ENCODE measurements at regions not wholly inside any gene's neighbourhood (a gene's known extent, or its start where the extent isn't known, plus 50 kb on each side); places are given as distances from the start of the nearest gene placed in this dataset.

DNA sequence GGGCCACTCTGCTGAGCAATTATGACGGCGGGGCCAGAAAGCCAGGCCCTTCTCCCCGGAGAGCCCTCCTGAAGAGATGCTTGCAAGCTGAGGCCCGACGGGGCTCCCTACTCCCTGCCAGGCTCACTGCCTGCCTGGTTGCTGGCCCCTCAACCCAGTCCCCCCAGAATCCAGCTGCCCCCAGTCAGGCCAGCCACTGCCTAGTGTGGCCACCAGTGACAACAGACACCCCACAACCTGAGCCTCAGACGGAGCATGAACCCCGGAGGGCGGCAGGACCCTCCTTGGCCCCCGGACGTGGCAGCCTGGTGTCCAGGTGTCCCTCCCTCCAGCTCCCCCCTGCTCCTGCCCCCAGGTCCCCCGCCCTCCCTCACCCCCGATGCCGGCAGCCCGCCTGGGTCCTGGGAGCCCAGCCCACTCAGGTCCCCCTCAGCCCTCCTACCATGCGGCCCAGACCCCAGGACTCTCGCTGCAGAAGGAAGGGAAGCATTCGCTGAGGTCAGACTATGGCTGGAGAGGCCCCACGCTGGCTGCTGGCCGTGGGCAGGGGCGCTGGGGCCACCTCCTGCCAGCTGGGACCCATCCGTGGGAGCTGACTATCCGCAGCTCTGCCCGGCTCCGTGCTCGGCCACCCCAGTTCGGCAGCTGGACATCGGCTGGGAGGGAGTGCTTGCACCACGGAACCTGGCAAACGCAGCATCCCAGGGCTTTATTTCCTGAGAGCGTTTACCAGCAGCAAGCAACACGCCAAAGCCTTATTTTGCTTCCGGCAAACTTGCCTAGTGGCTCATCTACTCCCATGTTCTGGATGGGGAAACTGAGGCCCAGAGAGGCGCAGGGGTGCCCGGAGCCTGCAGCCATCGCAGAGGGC is 89.8 kb downstream of the UNCX start:
- ChIA-PET CTCF (ENCODE audit: unreplicated experiment) (no interaction called here), POLR2A (no interaction called here)
- H3K9me3 ChIP-seq (ENCODE audit: low read length) = no peaks in the 10 kb centered on the region
- no peak overlapping the region for H2AFZ ChIP-seq (ENCODE audit: low read length)
- no TSS peak for BruUV-seq (replicated peaks)
- H4K20me1 ChIP-seq (ENCODE audit: insufficient read depth, low read length) = no peaks in the 10 kb centered on the region
- no peak overlapping the region for H3K4me2 ChIP-seq (ENCODE audit: low read length)
- no peaks in the 10 kb centered on the region for H3K36me3 ChIP-seq (ENCODE audit: insufficient read depth, low read length)
- no peaks in the 10 kb centered on the region for H3K4me1 ChIP-seq (ENCODE audit: insufficient read depth, low read length, poor library complexity, severe bottlenecking)
- intact Hi-C loops (cut with micrococcal nuclease; ENCODE audit: unreplicated experiment) = no loop called here
- H3K79me2 ChIP-seq (ENCODE audit: insufficient read depth, low read depth, low read length) = no peaks in the 10 kb centered on the region
- no peak overlapping the region for H3K27ac ChIP-seq (ENCODE audit: low read depth, low read length, poor library complexity, severe bottlenecking)
- TF ChIP-seq, protein P1, sequence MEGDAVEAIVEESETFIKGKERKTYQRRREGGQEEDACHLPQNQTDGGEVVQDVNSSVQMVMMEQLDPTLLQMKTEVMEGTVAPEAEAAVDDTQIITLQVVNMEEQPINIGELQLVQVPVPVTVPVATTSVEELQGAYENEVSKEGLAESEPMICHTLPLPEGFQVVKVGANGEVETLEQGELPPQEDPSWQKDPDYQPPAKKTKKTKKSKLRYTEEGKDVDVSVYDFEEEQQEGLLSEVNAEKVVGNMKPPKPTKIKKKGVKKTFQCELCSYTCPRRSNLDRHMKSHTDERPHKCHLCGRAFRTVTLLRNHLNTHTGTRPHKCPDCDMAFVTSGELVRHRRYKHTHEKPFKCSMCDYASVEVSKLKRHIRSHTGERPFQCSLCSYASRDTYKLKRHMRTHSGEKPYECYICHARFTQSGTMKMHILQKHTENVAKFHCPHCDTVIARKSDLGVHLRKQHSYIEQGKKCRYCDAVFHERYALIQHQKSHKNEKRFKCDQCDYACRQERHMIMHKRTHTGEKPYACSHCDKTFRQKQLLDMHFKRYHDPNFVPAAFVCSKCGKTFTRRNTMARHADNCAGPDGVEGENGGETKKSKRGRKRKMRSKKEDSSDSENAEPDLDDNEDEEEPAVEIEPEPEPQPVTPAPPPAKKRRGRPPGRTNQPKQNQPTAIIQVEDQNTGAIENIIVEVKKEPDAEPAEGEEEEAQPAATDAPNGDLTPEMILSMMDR (conservative IDR thresholded peaks at IDR 0.05; ENCODE audit: low read length) = no peak
- no peak for TF ChIP-seq EZH2phosphoT487 (IDR thresholded peaks at IDR 0.05; ENCODE audit: borderline replicate concordance, low read depth, low read length)
- no peak overlapping the region for H3K4me3 ChIP-seq (ENCODE audit: low read depth, low read length, poor library complexity, severe bottlenecking)
- H3K9me2 ChIP-seq (ENCODE audit: insufficient read depth, low read length) = no peaks in the 10 kb centered on the region
- no peak for DNase-seq (ENCODE audit: low spot score)

DNA sequence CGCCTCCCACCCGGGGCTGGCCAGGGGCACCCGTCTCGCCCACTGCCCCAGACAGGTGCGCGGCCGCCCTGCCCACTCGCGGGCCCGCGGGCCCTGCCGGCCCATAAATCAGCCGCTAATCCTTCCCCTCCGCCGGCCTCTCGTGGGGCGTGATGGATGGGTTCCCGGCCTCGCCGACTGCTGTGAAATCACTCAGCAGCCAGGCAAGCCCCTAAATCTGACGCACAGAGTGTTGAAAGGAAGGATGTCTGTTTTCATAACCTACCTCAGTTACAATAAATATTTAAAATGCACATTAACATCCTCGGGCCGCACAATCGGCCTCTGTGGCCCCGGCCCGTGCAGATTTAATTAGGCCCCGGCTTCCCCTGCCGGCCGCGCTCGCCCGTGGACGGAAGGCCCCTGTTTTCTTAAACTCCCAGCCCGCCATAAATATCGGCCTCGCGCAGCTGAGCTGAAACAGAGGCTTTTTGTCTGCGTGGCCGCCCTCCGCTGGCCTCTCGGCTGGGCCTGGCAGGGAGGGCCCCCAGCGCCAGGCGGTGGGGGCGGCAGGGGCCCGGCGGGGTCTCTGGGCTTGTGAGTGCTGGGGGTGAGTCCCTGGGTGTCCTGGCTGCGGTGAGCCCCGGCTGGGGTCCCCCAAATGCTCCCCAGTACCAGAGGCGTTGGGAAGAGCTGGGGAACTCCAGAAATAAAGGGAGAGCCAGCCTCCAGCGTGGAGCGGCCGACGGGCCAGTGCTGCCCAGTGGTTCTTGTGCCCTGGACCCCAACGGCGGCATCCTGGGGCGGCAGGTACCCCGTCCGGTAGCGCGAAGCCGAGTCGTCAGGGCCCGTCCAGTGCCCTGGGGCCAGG is 90.7 kb downstream of the UNCX start:
- no peaks in the 10 kb centered on the region for H3K36me3 ChIP-seq (ENCODE audit: insufficient read depth, low read length)
- no peak for DNase-seq (ENCODE audit: low spot score)
- H3K9me3 ChIP-seq (ENCODE audit: low read length) = no peaks in the 10 kb centered on the region
- no peak overlapping the region for H3K27ac ChIP-seq (ENCODE audit: low read depth, low read length, poor library complexity, severe bottlenecking)
- H3K79me2 ChIP-seq (ENCODE audit: insufficient read depth, low read depth, low read length) = no peaks in the 10 kb centered on the region
- POLR2A ChIA-PET = interaction anchor here (0.6 kb wide), 1 partner anchor 532 kb away, joined by 6 read pairs; no protein-coding TSS in a partner anchor
- no peak overlapping the region for H3K4me2 ChIP-seq (ENCODE audit: low read length)
- TF ChIP-seq, protein P1 (conservative IDR thresholded peaks at IDR 0.05; ENCODE audit: low read length) = no peak
- TF ChIP-seq EZH2phosphoT487 (IDR thresholded peaks at IDR 0.05; ENCODE audit: borderline replicate concordance, low read depth, low read length) = no peak
- intact Hi-C loops (cut with micrococcal nuclease; ENCODE audit: unreplicated experiment) = no loop called here
- CTCF ChIA-PET (ENCODE audit: unreplicated experiment) = no interaction called here
- no peaks in the 10 kb centered on the region for H4K20me1 ChIP-seq (ENCODE audit: insufficient read depth, low read length)
- no TSS peak for BruUV-seq (replicated peaks)
- no peak overlapping the region for H3K4me3 ChIP-seq (ENCODE audit: low read depth, low read length, poor library complexity, severe bottlenecking)
- H3K9me2 ChIP-seq (ENCODE audit: insufficient read depth, low read length) = no peaks in the 10 kb centered on the region
- no peaks in the 10 kb centered on the region for H3K4me1 ChIP-seq (ENCODE audit: insufficient read depth, low read length, poor library complexity, severe bottlenecking)
- H2AFZ ChIP-seq (ENCODE audit: low read length) = no peak overlapping the region
